ENCODE measurements at regions not wholly inside any gene's neighbourhood (a gene's known extent, or its start where the extent isn't known, plus 50 kb on each side); places are given as distances from the start of the nearest gene placed in this dataset.

- no peak for TF ChIP-seq JUND (IDR thresholded peaks at IDR 0.05)
- no peak for TF ChIP-seq EP300 (IDR thresholded peaks at IDR 0.05; ENCODE audit: borderline replicate concordance in 1 of 2, low read depth in 1 of 2, low read length in 1 of 2)
Measured at GRCh38 chr14:66231820-66232219, 254.4 kb upstream of the CCDC196 start.

Data from SK-N-SH (cell line).